HG03060 (cell line): ENCODE measurements at regions not wholly inside any gene's neighbourhood (a gene's known extent, or its start where the extent isn't known, plus 50 kb on each side); places are given as distances from the start of the nearest gene placed in this dataset.
"Not testable (repeated sequence)": the region's sequence is repeated elsewhere in the genome, so short reads cannot be mapped to it uniquely, and the experiment has no call there.

Experiments
- ATAC-seq: cut with Tn5 transposase; IDR thresholded peaks from one replicate; pipeline ENCODE4 v1.9.1; 2021; ENCODE audit warnings: low read depth, moderate number of reproducible peaks; ENCODE audit not compliant: unreplicated experiment

GRCh38 chr13:73335944-73336343, 277.1 kb downstream of the KLF5 start:
- no peak for ATAC-seq

GRCh38 chr13:73335210-73335609, 276.4 kb downstream of the KLF5 start:
- ATAC-seq, result peak; percentile 93

- no peak for ATAC-seq
Measured at GRCh38 chr13:73334445-73334844, 275.6 kb downstream of the KLF5 start.

- ATAC-seq, result no peak
Measured at GRCh38 chr13:73331556-73331955, 272.8 kb downstream of the KLF5 start.

- ATAC-seq, result no peak
Measured at GRCh38 chr13:73329355-73329754, 270.6 kb downstream of the KLF5 start.

- ATAC-seq, result no peak
Measured at GRCh38 chr13:73327579-73327978, 268.8 kb downstream of the KLF5 start.

GRCh38 chr13:73325723-73326558, 267.1 kb downstream of the KLF5 start:
- no peak for ATAC-seq

- no peak for ATAC-seq
Measured at GRCh38 chr13:73324842-73325722, 266.3 kb downstream of the KLF5 start.

GRCh38 chr13:73323615-73324014, 264.8 kb downstream of the KLF5 start:
- no peak for ATAC-seq

- ATAC-seq, result no peak
Measured at GRCh38 chr13:73321043-73321442, 262.2 kb downstream of the KLF5 start.

GRCh38 chr13:73317140-73317539, 258.3 kb downstream of the KLF5 start:
- ATAC-seq, result no peak

GRCh38 chr13:73310366-73310765, 251.6 kb downstream of the KLF5 start:
- ATAC-seq, result no peak

GRCh38 chr13:73307481-73307880, 248.7 kb downstream of the KLF5 start:
- no peak for ATAC-seq

- no peak for ATAC-seq
Measured at GRCh38 chr13:73306688-73307087, 247.9 kb downstream of the KLF5 start.

GRCh38 chr13:73304442-73304841, 245.6 kb downstream of the KLF5 start:
- no peak for ATAC-seq

GRCh38 chr13:73303851-73304250, 245.0 kb downstream of the KLF5 start:
- no peak for ATAC-seq

GRCh38 chr13:73301622-73302021, 242.8 kb downstream of the KLF5 start:
- not testable (repeated sequence) for ATAC-seq

- ATAC-seq, result no peak
Measured at GRCh38 chr13:73300718-73301425, 242.1 kb downstream of the KLF5 start.

- no peak for ATAC-seq
Measured at GRCh38 chr13:73299787-73300186, 241.0 kb downstream of the KLF5 start.

- ATAC-seq, result no peak
Measured at GRCh38 chr13:73293913-73294523, 235.2 kb downstream of the KLF5 start.
